ENCODE measurements at regions not wholly inside any gene's neighbourhood (a gene's known extent, or its start where the extent isn't known, plus 50 kb on each side); places are given as distances from the start of the nearest gene placed in this dataset.

DNA sequence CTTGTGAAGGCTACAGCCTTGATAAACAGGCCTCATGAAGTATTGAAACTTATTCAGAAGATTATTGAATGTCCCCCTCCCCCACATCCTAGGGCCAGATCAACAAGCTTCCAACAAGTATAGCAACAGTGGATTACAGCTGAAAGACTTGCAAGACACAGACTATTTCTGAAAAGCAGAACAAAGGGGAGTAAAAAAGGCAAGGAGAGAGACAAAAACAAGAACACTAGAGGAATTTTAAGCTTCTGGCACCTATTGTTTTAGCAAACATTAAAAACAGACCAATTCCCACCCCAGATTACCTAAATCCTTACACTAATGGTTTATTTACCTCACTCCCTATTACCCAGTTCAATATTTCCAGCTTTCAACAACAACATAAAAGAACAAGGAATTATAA lies 446.3 kb upstream of the FSTL5 start:
- TF ChIP-seq POLR2A (IDR thresholded peaks at IDR 0.05; ENCODE audit: low read depth, low read length): no peak
- TF ChIP-seq POLR2AphosphoS5 (IDR thresholded peaks at IDR 0.05; ENCODE audit: low read depth, low read length): no peak
